SK-N-SH (cell line): ENCODE measurements at regions not wholly inside any gene's neighbourhood (a gene's known extent, or its start where the extent isn't known, plus 50 kb on each side); places are given as distances from the start of the nearest gene placed in this dataset.

Source experiments
- MXI1 ChIP-seq: IDR thresholded peaks from 2 replicates; pipeline ENCODE4 v1.6.1; 2012; ENCODE audit warnings: mild to moderate bottlenecking, low read depth, low read length, improper control_type of control experiment
- POLR2AphosphoS5 ChIP-seq: IDR thresholded peaks from 2 replicates; pipeline ENCODE4 v1.6.1; 2012; ENCODE audit warnings: low read depth, low read length
- TAF1 ChIP-seq: IDR thresholded peaks from 2 replicates; pipeline ENCODE4 v1.6.1; 2012; ENCODE audit warnings: low read depth, mild to moderate bottlenecking, low read length, moderate library complexity, borderline replicate concordance
- TCF12 ChIP-seq: IDR thresholded peaks from 2 replicates; pipeline ENCODE4 v1.4.0; 2012
- TF ChIP-seq, protein P1 (sequence below): IDR thresholded peaks from 2 replicates; pipeline ENCODE4 v1.4.0; 2012; ENCODE audit warnings: low read depth
- TF ChIP-seq, protein P2 (sequence below): fragments of 200-600 bp; sonication (generic); IDR thresholded peaks from 2 replicates; pipeline ENCODE4 v1.6.1; 2017; ENCODE audit warnings: antibody characterized with exemption, mild to moderate bottlenecking, moderate library complexity

DNA sequence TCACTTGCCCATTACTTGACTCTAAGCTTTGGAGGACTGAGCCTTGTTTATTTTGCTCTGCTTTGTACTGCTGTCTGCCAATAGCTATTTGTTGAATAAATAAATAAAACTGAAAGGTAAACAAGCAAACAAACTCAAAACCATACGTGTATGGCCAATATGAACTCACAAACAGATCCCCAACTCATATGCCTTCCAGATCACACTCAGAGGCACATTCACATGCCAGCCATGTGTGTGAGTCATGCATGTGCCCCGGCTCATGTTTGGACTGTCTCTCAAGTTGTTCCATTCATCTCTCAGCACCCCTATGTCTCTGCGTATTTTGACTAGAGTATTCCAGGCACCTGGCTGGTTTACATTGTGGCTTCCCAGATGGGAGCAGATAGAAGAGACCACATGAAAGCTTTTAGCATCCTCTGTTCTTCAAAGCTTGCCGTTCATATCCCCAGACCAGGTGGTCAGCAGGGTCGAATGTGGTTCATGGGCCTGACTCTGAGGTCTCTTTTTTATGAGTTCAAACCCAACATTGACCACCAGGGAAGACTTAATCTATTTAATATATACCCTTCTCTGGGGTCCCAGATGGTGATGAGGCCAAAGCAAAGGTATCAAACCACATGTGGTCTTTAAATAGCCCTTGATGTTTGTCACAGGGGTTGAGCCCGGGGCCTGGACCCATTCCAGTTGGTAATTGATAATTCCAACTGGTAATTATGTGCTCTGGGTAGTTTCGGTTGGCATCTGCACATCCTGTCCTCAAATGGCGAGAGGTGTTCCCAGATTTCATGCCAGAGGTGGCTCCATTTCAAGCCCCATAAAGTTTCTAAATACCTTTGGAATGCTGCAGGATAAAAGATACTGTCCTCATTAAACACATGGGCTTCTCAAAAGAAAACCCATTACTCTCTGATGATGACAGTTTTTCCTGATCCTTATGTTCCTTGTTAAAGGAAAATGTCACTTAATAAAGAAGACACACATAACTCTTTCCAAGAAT is 287.3 kb upstream of the MAF start:
- TF ChIP-seq TAF1, result no peak
- TF ChIP-seq, protein P1, sequence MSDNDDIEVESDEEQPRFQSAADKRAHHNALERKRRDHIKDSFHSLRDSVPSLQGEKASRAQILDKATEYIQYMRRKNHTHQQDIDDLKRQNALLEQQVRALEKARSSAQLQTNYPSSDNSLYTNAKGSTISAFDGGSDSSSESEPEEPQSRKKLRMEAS, result no peak
- TF ChIP-seq POLR2AphosphoS5, result no peak
- TF ChIP-seq TCF12, result no peak
- TF ChIP-seq, protein P2, sequence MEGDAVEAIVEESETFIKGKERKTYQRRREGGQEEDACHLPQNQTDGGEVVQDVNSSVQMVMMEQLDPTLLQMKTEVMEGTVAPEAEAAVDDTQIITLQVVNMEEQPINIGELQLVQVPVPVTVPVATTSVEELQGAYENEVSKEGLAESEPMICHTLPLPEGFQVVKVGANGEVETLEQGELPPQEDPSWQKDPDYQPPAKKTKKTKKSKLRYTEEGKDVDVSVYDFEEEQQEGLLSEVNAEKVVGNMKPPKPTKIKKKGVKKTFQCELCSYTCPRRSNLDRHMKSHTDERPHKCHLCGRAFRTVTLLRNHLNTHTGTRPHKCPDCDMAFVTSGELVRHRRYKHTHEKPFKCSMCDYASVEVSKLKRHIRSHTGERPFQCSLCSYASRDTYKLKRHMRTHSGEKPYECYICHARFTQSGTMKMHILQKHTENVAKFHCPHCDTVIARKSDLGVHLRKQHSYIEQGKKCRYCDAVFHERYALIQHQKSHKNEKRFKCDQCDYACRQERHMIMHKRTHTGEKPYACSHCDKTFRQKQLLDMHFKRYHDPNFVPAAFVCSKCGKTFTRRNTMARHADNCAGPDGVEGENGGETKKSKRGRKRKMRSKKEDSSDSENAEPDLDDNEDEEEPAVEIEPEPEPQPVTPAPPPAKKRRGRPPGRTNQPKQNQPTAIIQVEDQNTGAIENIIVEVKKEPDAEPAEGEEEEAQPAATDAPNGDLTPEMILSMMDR, result no peak
- TF ChIP-seq MXI1, result no peak
